ENCODE measurements at regions not wholly inside any gene's neighbourhood (a gene's known extent, or its start where the extent isn't known, plus 50 kb on each side); places are given as distances from the start of the nearest gene placed in this dataset.

- no peak for DNase-seq
- Mint-ChIP-seq H3K27ac (ENCODE audit: unreplicated experiment) (no peak overlapping the region), H3K27me3 (ENCODE audit: unreplicated experiment) (no peaks in the 10 kb centered on the region), H3K9me3 (ENCODE audit: unreplicated experiment) (no peaks in the 10 kb centered on the region), H3K4me1 (ENCODE audit: low read depth, unreplicated experiment) (peaks cover 3% of the 10 kb centered on the region), H3K4me3 (ENCODE audit: unreplicated experiment) (no peak overlapping the region), H3K36me3 (ENCODE audit: unreplicated experiment) (no peaks in the 10 kb centered on the region)
- TF ChIP-seq, protein P1, sequence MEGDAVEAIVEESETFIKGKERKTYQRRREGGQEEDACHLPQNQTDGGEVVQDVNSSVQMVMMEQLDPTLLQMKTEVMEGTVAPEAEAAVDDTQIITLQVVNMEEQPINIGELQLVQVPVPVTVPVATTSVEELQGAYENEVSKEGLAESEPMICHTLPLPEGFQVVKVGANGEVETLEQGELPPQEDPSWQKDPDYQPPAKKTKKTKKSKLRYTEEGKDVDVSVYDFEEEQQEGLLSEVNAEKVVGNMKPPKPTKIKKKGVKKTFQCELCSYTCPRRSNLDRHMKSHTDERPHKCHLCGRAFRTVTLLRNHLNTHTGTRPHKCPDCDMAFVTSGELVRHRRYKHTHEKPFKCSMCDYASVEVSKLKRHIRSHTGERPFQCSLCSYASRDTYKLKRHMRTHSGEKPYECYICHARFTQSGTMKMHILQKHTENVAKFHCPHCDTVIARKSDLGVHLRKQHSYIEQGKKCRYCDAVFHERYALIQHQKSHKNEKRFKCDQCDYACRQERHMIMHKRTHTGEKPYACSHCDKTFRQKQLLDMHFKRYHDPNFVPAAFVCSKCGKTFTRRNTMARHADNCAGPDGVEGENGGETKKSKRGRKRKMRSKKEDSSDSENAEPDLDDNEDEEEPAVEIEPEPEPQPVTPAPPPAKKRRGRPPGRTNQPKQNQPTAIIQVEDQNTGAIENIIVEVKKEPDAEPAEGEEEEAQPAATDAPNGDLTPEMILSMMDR (IDR thresholded peaks at IDR 0.05; ENCODE audit: partially characterized antibody, unreplicated experiment): no peak
Observed at GRCh38 chr14:55904086-55904485, 214.1 kb upstream of the PELI2 start.

GRCh38 chr14:55908106-55908505 lies 210.1 kb upstream of the PELI2 start:
- DNase-seq: no peak
- Mint-ChIP-seq H3K36me3 (ENCODE audit: unreplicated experiment) (no peaks in the 10 kb centered on the region), H3K27me3 (ENCODE audit: unreplicated experiment) (no peaks in the 10 kb centered on the region), H3K4me1 (ENCODE audit: low read depth, unreplicated experiment) (peaks cover 17% of the 10 kb centered on the region), H3K4me3 (ENCODE audit: unreplicated experiment) (no peak overlapping the region), H3K9me3 (ENCODE audit: unreplicated experiment) (no peaks in the 10 kb centered on the region), H3K27ac (ENCODE audit: unreplicated experiment) (no peak overlapping the region)
- TF ChIP-seq, protein P1 (IDR thresholded peaks at IDR 0.05; ENCODE audit: partially characterized antibody, unreplicated experiment): no peak

GRCh38 chr14:55909879-55910278 lies 208.3 kb upstream of the PELI2 start:
- H3K4me1 Mint-ChIP-seq (ENCODE audit: low read depth, unreplicated experiment): peaks cover 17% of the 10 kb centered on the region
- no peaks in the 10 kb centered on the region for H3K9me3 Mint-ChIP-seq (ENCODE audit: unreplicated experiment)
- no peaks in the 10 kb centered on the region for H3K27me3 Mint-ChIP-seq (ENCODE audit: unreplicated experiment)
- TF ChIP-seq, protein P1 (IDR thresholded peaks at IDR 0.05; ENCODE audit: partially characterized antibody, unreplicated experiment): no peak
- no peak overlapping the region for H3K27ac Mint-ChIP-seq (ENCODE audit: unreplicated experiment)
- H3K4me3 Mint-ChIP-seq (ENCODE audit: unreplicated experiment): no peak overlapping the region
- no peak for DNase-seq
- H3K36me3 Mint-ChIP-seq (ENCODE audit: unreplicated experiment): no peaks in the 10 kb centered on the region

DNA sequence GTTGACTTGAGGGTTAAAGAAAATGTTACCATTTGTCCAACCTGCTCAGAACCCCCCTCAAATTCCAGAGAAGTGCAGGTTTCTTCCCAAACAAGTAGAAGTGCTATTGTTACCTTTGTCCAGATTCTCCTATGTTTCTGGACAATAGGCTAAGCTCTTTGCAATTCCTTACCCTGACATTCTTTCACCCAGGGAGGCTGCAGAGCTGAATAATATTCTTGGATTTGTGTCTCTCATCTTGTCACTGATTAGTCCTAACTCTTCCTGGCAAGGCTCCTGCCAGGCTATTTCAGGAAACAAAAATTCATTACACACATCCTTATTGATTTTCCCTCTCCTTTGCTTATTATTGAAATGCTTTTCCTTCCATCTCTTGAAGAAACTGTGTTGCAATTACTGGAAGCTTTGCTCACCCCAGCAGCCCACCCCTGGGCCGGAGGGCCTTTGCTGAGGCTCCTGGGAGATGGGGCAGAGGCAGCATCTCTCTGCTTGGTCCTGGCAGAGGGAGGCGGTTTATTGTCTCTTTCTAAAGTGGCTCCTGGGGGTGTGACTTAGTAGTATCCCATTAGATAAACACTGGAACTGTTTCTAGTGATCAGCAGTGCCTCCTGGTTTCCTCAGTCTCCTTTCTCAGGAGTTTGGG lies 207.5 kb upstream of the PELI2 start:
- H3K27ac Mint-ChIP-seq (ENCODE audit: unreplicated experiment): peak overlapping the region; percentile 36
- TF ChIP-seq, protein P1 (IDR thresholded peaks at IDR 0.05; ENCODE audit: partially characterized antibody, unreplicated experiment): no peak

GRCh38 chr14:55911776-55912175 lies 206.4 kb upstream of the PELI2 start:
- peak; percentile 16 for DNase-seq
- Mint-ChIP-seq H3K4me3 (ENCODE audit: unreplicated experiment) (peak overlapping the region; percentile 50), H3K36me3 (ENCODE audit: unreplicated experiment) (peaks cover 6% of the 10 kb centered on the region), H3K9me3 (ENCODE audit: unreplicated experiment) (no peaks in the 10 kb centered on the region), H3K27ac (ENCODE audit: unreplicated experiment) (no peak overlapping the region), H3K27me3 (ENCODE audit: unreplicated experiment) (no peaks in the 10 kb centered on the region), H3K4me1 (ENCODE audit: low read depth, unreplicated experiment) (peaks cover 17% of the 10 kb centered on the region)
- TF ChIP-seq, protein P1 (IDR thresholded peaks at IDR 0.05; ENCODE audit: partially characterized antibody, unreplicated experiment): no peak

More for the DNA sequence above, 207.5 kb upstream of the PELI2 start:
- H3K36me3 Mint-ChIP-seq (ENCODE audit: unreplicated experiment): no peaks in the 10 kb centered on the region
- peak overlapping the region; percentile 53 for H3K4me3 Mint-ChIP-seq (ENCODE audit: unreplicated experiment)
- no peaks in the 10 kb centered on the region for H3K27me3 Mint-ChIP-seq (ENCODE audit: unreplicated experiment)
- H3K4me1 Mint-ChIP-seq (ENCODE audit: low read depth, unreplicated experiment): peaks cover 17% of the 10 kb centered on the region
- peak; percentile 19 for DNase-seq
- no peaks in the 10 kb centered on the region for H3K9me3 Mint-ChIP-seq (ENCODE audit: unreplicated experiment)

Data from glutamatergic neuron (in vitro differentiated cells).